ENCODE measurements at regions not wholly inside any gene's neighbourhood (a gene's known extent, or its start where the extent isn't known, plus 50 kb on each side); places are given as distances from the start of the nearest gene placed in this dataset.
"Not testable (repeated sequence)": the region's sequence is repeated elsewhere in the genome, so short reads cannot be mapped to it uniquely, and the experiment has no call there.

GRCh38 chr12:61536117-61536516, 724.1 kb upstream of the USP15 start:
- H3K27ac Mint-ChIP-seq = no peak overlapping the region
- no peaks in the 10 kb centered on the region for H3K4me1 Mint-ChIP-seq
- H3K9me3 Mint-ChIP-seq = no peaks in the 10 kb centered on the region
- ATAC-seq (no peak), DNase-seq (no peak)
- no peaks in the 10 kb centered on the region for H3K36me3 Mint-ChIP-seq (ENCODE audit: low read depth)
- no peaks in the 10 kb centered on the region for H3K27me3 Mint-ChIP-seq
- H3K4me3 Mint-ChIP-seq = no peak overlapping the region

- Mint-ChIP-seq H3K4me1 (no peaks in the 10 kb centered on the region), H3K36me3 (ENCODE audit: low read depth) (no peaks in the 10 kb centered on the region), H3K4me3 (no peak overlapping the region), H3K9me3 (no peaks in the 10 kb centered on the region), H3K27ac (no peak overlapping the region), H3K27me3 (no peaks in the 10 kb centered on the region)
- no peak for DNase-seq
- no peak for ATAC-seq
Observed at GRCh38 chr12:61536525-61536924, 723.7 kb upstream of the USP15 start.

GRCh38 chr12:61538951-61539350, 721.3 kb upstream of the USP15 start:
- ATAC-seq (no peak), DNase-seq (no peak)
- no peaks in the 10 kb centered on the region for H3K4me1 Mint-ChIP-seq
- H3K9me3 Mint-ChIP-seq = no peaks in the 10 kb centered on the region
- H3K27me3 Mint-ChIP-seq = no peaks in the 10 kb centered on the region
- H3K27ac Mint-ChIP-seq = no peak overlapping the region
- no peaks in the 10 kb centered on the region for H3K36me3 Mint-ChIP-seq (ENCODE audit: low read depth)
- H3K4me3 Mint-ChIP-seq = no peak overlapping the region

GRCh38 chr12:61542551-61542950, 717.7 kb upstream of the USP15 start:
- no peaks in the 10 kb centered on the region for H3K27me3 Mint-ChIP-seq
- H3K27ac Mint-ChIP-seq = no peak overlapping the region
- ATAC-seq = no peak
- no peaks in the 10 kb centered on the region for H3K9me3 Mint-ChIP-seq
- no peak for DNase-seq
- no peaks in the 10 kb centered on the region for H3K36me3 Mint-ChIP-seq (ENCODE audit: low read depth)
- H3K4me1 Mint-ChIP-seq = no peaks in the 10 kb centered on the region
- H3K4me3 Mint-ChIP-seq = no peak overlapping the region

- Mint-ChIP-seq H3K9me3 (no peaks in the 10 kb centered on the region), H3K4me1 (no peaks in the 10 kb centered on the region), H3K27me3 (no peaks in the 10 kb centered on the region), H3K36me3 (ENCODE audit: low read depth) (no peaks in the 10 kb centered on the region), H3K27ac (no peak overlapping the region), H3K4me3 (no peak overlapping the region)
- no peak for ATAC-seq
- no peak for DNase-seq
Observed at GRCh38 chr12:61546296-61546695, 713.9 kb upstream of the USP15 start.

- no peaks in the 10 kb centered on the region for H3K9me3 Mint-ChIP-seq
- H3K27me3 Mint-ChIP-seq = no peaks in the 10 kb centered on the region
- no peak overlapping the region for H3K4me3 Mint-ChIP-seq
- no peak overlapping the region for H3K27ac Mint-ChIP-seq
- H3K36me3 Mint-ChIP-seq (ENCODE audit: low read depth) = no peaks in the 10 kb centered on the region
- DNase-seq (no peak), ATAC-seq (no peak)
- no peaks in the 10 kb centered on the region for H3K4me1 Mint-ChIP-seq
Observed at GRCh38 chr12:61553091-61553490, 707.1 kb upstream of the USP15 start.

GRCh38 chr12:61554268-61555008, 705.8 kb upstream of the USP15 start:
- Mint-ChIP-seq H3K27me3 (no peaks in the 10 kb centered on the region), H3K36me3 (ENCODE audit: low read depth) (no peaks in the 10 kb centered on the region), H3K4me1 (no peaks in the 10 kb centered on the region), H3K27ac (no peak overlapping the region), H3K9me3 (peaks cover 7% of the 10 kb centered on the region), H3K4me3 (no peak overlapping the region)
- ATAC-seq = no peak
- no peak for DNase-seq

- no peaks in the 10 kb centered on the region for H3K27me3 Mint-ChIP-seq
- H3K36me3 Mint-ChIP-seq (ENCODE audit: low read depth) = no peaks in the 10 kb centered on the region
- DNase-seq (no peak), ATAC-seq (no peak)
- H3K9me3 Mint-ChIP-seq = peaks cover 3% of the 10 kb centered on the region
- H3K4me1 Mint-ChIP-seq = no peaks in the 10 kb centered on the region
- H3K4me3 Mint-ChIP-seq = no peak overlapping the region
- H3K27ac Mint-ChIP-seq = no peak overlapping the region
Observed at GRCh38 chr12:61563665-61564450, 696.3 kb upstream of the USP15 start.

- no peaks in the 10 kb centered on the region for H3K27me3 Mint-ChIP-seq
- no peaks in the 10 kb centered on the region for H3K36me3 Mint-ChIP-seq (ENCODE audit: low read depth)
- H3K4me1 Mint-ChIP-seq = no peaks in the 10 kb centered on the region
- ATAC-seq = no peak
- H3K9me3 Mint-ChIP-seq = no peaks in the 10 kb centered on the region
- DNase-seq = no peak
- H3K27ac Mint-ChIP-seq = no peak overlapping the region
- H3K4me3 Mint-ChIP-seq = no peak overlapping the region
Observed at GRCh38 chr12:61564466-61564865, 695.7 kb upstream of the USP15 start.

GRCh38 chr12:61566183-61566582, 694.0 kb upstream of the USP15 start:
- no peak for DNase-seq

GRCh38 chr12:61574339-61574738, 685.9 kb upstream of the USP15 start:
- ATAC-seq = no peak
- H3K4me1 Mint-ChIP-seq = no peaks in the 10 kb centered on the region
- no peaks in the 10 kb centered on the region for H3K36me3 Mint-ChIP-seq (ENCODE audit: low read depth)
- peaks cover 9% of the 10 kb centered on the region for H3K9me3 Mint-ChIP-seq
- DNase-seq = no peak
- H3K27ac Mint-ChIP-seq = no peak overlapping the region
- no peak overlapping the region for H3K4me3 Mint-ChIP-seq
- no peaks in the 10 kb centered on the region for H3K27me3 Mint-ChIP-seq

More at GRCh38 chr12:61566183-61566582, 694.0 kb upstream of the USP15 start:
- H3K4me3 Mint-ChIP-seq = no peak overlapping the region
- no peak for ATAC-seq
- H3K27me3 Mint-ChIP-seq = no peaks in the 10 kb centered on the region
- H3K36me3 Mint-ChIP-seq (ENCODE audit: low read depth) = no peaks in the 10 kb centered on the region
- H3K4me1 Mint-ChIP-seq = no peaks in the 10 kb centered on the region
- H3K27ac Mint-ChIP-seq = no peak overlapping the region
- no peaks in the 10 kb centered on the region for H3K9me3 Mint-ChIP-seq

- Mint-ChIP-seq H3K36me3 (ENCODE audit: low read depth) (no peaks in the 10 kb centered on the region), H3K4me1 (no peaks in the 10 kb centered on the region), H3K9me3 (peaks cover 14% of the 10 kb centered on the region), H3K27ac (no peak overlapping the region), H3K27me3 (no peaks in the 10 kb centered on the region), H3K4me3 (no peak overlapping the region)
- DNase-seq (no peak), ATAC-seq (no peak)
Observed at GRCh38 chr12:61584943-61585342, 675.3 kb upstream of the USP15 start.

GRCh38 chr12:61590864-61591263, 669.3 kb upstream of the USP15 start:
- H3K27ac Mint-ChIP-seq; H3K4me3 Mint-ChIP-seq; H3K27me3 Mint-ChIP-seq; H3K4me1 Mint-ChIP-seq; ATAC-seq; H3K36me3 Mint-ChIP-seq (ENCODE audit: low read depth); DNase-seq: not testable (repeated sequence)
- peaks cover 31% of the 10 kb centered on the region for H3K9me3 Mint-ChIP-seq

GRCh38 chr12:61610143-61610542, 650.1 kb upstream of the USP15 start:
- Mint-ChIP-seq H3K27ac (no peak overlapping the region), H3K9me3 (no peaks in the 10 kb centered on the region), H3K27me3 (no peaks in the 10 kb centered on the region), H3K36me3 (ENCODE audit: low read depth) (no peaks in the 10 kb centered on the region), H3K4me3 (no peak overlapping the region), H3K4me1 (no peaks in the 10 kb centered on the region)
- ATAC-seq (no peak), DNase-seq (no peak)

GRCh38 chr12:61629702-61630101, 630.5 kb upstream of the USP15 start:
- H3K27me3 Mint-ChIP-seq = no peaks in the 10 kb centered on the region
- H3K36me3 Mint-ChIP-seq (ENCODE audit: low read depth) = no peaks in the 10 kb centered on the region
- DNase-seq = no peak
- H3K27ac Mint-ChIP-seq = no peak overlapping the region
- ATAC-seq = no peak
- no peak overlapping the region for H3K4me3 Mint-ChIP-seq
- no peaks in the 10 kb centered on the region for H3K4me1 Mint-ChIP-seq
- H3K9me3 Mint-ChIP-seq = peaks cover 5% of the 10 kb centered on the region
